ENCODE measurements at regions not wholly inside any gene's neighbourhood (a gene's known extent, or its start where the extent isn't known, plus 50 kb on each side); places are given as distances from the start of the nearest gene placed in this dataset.

- H3K56ac ChIP-seq (ENCODE audit: extremely low read depth, insufficient read depth, low read length) = no peak overlapping the region
- H2BK120ac ChIP-seq (ENCODE audit: low read depth, low read length) = no peak overlapping the region
- no peaks in the 10 kb centered on the region for H3K36me3 ChIP-seq (ENCODE audit: control insufficient read depth, insufficient read depth, low read length)
- no peak overlapping the region for H2AFZ ChIP-seq (replicated peaks; ENCODE audit: low read length, poor library complexity)
- in situ Hi-C loops (cut with MboI; ENCODE audit: low sequenced_read_pairs) (no loop called here), dilution Hi-C loops (cut with HindIII; ENCODE audit: low sequenced_read_pairs, unreplicated experiment) (no loop called here), intact Hi-C loops (cut with micrococcal nuclease) (no loop called here)
- no peak overlapping the region for H4K91ac ChIP-seq (ENCODE audit: insufficient read depth, low read depth, low read length)
- H3K27me3 ChIP-seq (ENCODE audit: control insufficient read depth, insufficient read depth, low read length) = no peaks in the 10 kb centered on the region
- H3K9ac ChIP-seq (ENCODE audit: low read depth, low read length) = no peak overlapping the region
- H3K9me3 ChIP-seq (ENCODE audit: control insufficient read depth, insufficient read depth, low read length) = peaks cover 6% of the 10 kb centered on the region
- WGBS, 2 experiments (ENCODE audit: extremely low coverage in 2 of 2, insufficient read length in 1 of 2) = no CpG with 5 or more reads among the region's 3 CpGs
- no peaks in the 10 kb centered on the region for H3K4me1 ChIP-seq (ENCODE audit: control insufficient read depth, insufficient read depth, low read length)
- H2BK20ac ChIP-seq (ENCODE audit: low read depth, low read length) = no peak overlapping the region
- BruUV-seq (replicated peaks) = no TSS peak
- H3K4me2 ChIP-seq (ENCODE audit: low read depth, low read length) = no peak overlapping the region
- H4K8ac ChIP-seq (ENCODE audit: low read depth in 2 of 2, low read length in 2 of 2) = no peak overlapping the region
- H3K23ac ChIP-seq (ENCODE audit: low read depth, low read length) = no peak overlapping the region
- no peak overlapping the region for H3K4ac ChIP-seq (ENCODE audit: low read depth, low read length)
- H3K4me3 ChIP-seq (ENCODE audit: insufficient read depth, low read depth, low read length) = no peak overlapping the region
- ChIA-PET POLR2A (ENCODE audit: unreplicated experiment) (no interaction called here), CTCF (no interaction called here)
- H4K5ac ChIP-seq (ENCODE audit: low read depth, low read length) = no peak overlapping the region
- no peak overlapping the region for H2BK15ac ChIP-seq (ENCODE audit: low read depth, low read length)
- H3K18ac ChIP-seq (ENCODE audit: low read depth, low read length) = no peak overlapping the region
- no peak overlapping the region for H2AK5ac ChIP-seq (ENCODE audit: low read depth, low read length)
- no peak for ATAC-seq (ENCODE audit: low read depth)
- H3K9me1 ChIP-seq (ENCODE audit: insufficient read depth, low read length) = no peaks in the 10 kb centered on the region
- H2BK5ac ChIP-seq (ENCODE audit: low read depth, low read length, poor library complexity, severe bottlenecking) = no peak overlapping the region
- H4K20me1 ChIP-seq (ENCODE audit: insufficient read depth, low read length) = no peaks in the 10 kb centered on the region
- H2AK9ac ChIP-seq (replicated peaks; ENCODE audit: low read depth, low read length, poor library complexity) = no peak overlapping the region
- TF ChIP-seq MXI1 (IDR thresholded peaks at IDR 0.05; ENCODE audit: borderline replicate concordance, low read depth, low read length) = no peak
- TF ChIP-seq RAD21 (IDR thresholded peaks at IDR 0.05; ENCODE audit: low read length) = no peak
- no peak for TF ChIP-seq CEBPB (IDR thresholded peaks at IDR 0.05; ENCODE audit: low read depth, low read length)
- TF ChIP-seq USF2 (IDR thresholded peaks at IDR 0.05; ENCODE audit: low read depth, low read length) = no peak
- no peak for TF ChIP-seq NFE2L2 (IDR thresholded peaks at IDR 0.05; ENCODE audit: low read depth, low read length)
- no peak for TF ChIP-seq RFX5 (IDR thresholded peaks at IDR 0.05; ENCODE audit: low read depth, low read length)
- TF ChIP-seq CTCF (conservative IDR thresholded peaks at IDR 0.05; ENCODE audit: low read depth, low read length) = no peak
- no peak overlapping the region for H3K27ac ChIP-seq (ENCODE audit: insufficient read depth, low read length)
- H3K79me1 ChIP-seq (ENCODE audit: low read depth in 1 of 2, low read length in 2 of 2) = no peaks in the 10 kb centered on the region
- DNase-seq = no peak
- no peak overlapping the region for H3K14ac ChIP-seq (replicated peaks; ENCODE audit: low read depth, low read length)
Observed at GRCh38 chr5:51944500-51945125, 561.4 kb downstream of the ISL1 start.

Data from IMR-90 (cell line).